IPS DF 6.9 (cell line): ENCODE measurements at regions not wholly inside any gene's neighbourhood (a gene's known extent, or its start where the extent isn't known, plus 50 kb on each side); places are given as distances from the start of the nearest gene placed in this dataset.
"Not testable (repeated sequence)": the region's sequence is repeated elsewhere in the genome, so short reads cannot be mapped to it uniquely, and the experiment has no call there.

ENCODE experiments used
- DNase-seq: peaks from one replicate; pipeline ENCODE4 v3.0.0-alpha.2; 2013; ENCODE audit warnings: low read depth, low spot score
- H3K27ac ChIP-seq: one replicate; pipeline ENCODE4 v1.5.1; 2013; ENCODE audit warnings: low read length, control low read depth
- H3K27me3 ChIP-seq: 2 replicates; pipeline ENCODE4 v1.6.1; 2013; ENCODE audit warnings: mild to moderate bottlenecking, low read length; ENCODE audit not compliant: control insufficient read depth, insufficient read depth
- H3K36me3 ChIP-seq: 2 replicates; pipeline ENCODE4 v1.6.1; 2013; ENCODE audit warnings: low read length; ENCODE audit not compliant: control insufficient read depth, insufficient read depth
- H3K4me1 ChIP-seq: 2 replicates; pipeline ENCODE4 v1.6.1; 2013; ENCODE audit warnings: low read length; ENCODE audit not compliant: control insufficient read depth, insufficient read depth
- H3K4me3 ChIP-seq: 2 replicates; pipeline ENCODE4 v1.5.1; 2013; ENCODE audit warnings: mild to moderate bottlenecking, low read length
- H3K9me3 ChIP-seq: 2 replicates; pipeline ENCODE4 v1.6.1; 2013; ENCODE audit warnings: low read length, inconsistent platforms; ENCODE audit not compliant: control insufficient read depth, insufficient read depth
- WGBS: extraction: QIAGEN DNeasy Blood & Tissue Kit; methylation state at CpG from one replicate; pipeline ENCODE4 v1.1.7; 2013; ENCODE audit warnings: mixed read lengths, missing lambda C conversion rate; ENCODE audit not compliant: insufficient read length, insufficient coverage; 5-methylcytosine and 5-hydroxymethylcytosine counted together

DNA sequence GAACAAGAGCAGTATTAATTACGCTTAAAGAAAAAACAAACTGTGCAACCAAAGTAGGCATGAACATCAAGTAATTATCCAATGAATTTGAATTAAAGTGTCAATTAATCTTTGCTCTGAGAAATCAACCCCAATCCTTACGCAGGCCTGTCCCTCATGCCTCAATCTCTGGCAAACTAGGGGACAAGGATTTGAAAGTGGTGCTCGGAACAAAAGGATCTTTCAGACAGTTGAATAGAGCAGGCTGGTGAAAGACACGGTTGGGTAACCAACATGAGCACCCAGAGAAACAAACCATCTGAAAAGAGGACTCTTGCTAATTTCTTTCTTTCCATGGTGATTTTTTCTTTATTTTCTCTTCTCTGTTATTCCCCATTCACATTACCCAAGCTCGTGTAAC, 203.5 kb upstream of the PHF14 start:
- H3K9me3 ChIP-seq: no peaks in the 10 kb centered on the region
- H3K36me3 ChIP-seq: no peaks in the 10 kb centered on the region
- H3K27me3 ChIP-seq: no peaks in the 10 kb centered on the region
- no peak for DNase-seq
- H3K4me1 ChIP-seq: no peaks in the 10 kb centered on the region
- no peak overlapping the region for H3K4me3 ChIP-seq
- no peak overlapping the region for H3K27ac ChIP-seq
- no CpG with 5 or more reads among the region's 5 CpGs for WGBS

DNA sequence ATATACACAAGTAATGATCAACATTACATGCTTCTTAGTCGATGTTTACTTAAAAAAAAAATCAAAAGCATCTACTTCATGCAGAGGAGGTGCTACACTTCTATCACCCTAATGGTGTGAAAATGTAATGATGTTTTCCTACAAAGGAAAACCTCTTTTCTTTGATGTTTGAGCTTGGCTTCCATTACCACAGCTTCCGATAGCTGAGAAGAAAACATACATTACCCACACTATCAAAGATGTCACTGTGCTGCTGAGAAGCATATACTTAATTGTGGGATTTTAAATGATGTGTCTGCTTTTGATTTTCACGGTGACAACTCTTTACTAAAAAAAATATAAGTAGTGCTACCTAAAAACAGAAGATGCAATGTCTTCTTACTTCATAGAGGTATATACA, 200.2 kb upstream of the PHF14 start:
- no peak overlapping the region for H3K27ac ChIP-seq
- no peak for DNase-seq
- no peaks in the 10 kb centered on the region for H3K4me1 ChIP-seq
- H3K27me3 ChIP-seq: no peaks in the 10 kb centered on the region
- H3K4me3 ChIP-seq: no peak overlapping the region
- WGBS: no CpG with 5 or more reads among the region's 3 CpGs
- no peaks in the 10 kb centered on the region for H3K9me3 ChIP-seq
- no peaks in the 10 kb centered on the region for H3K36me3 ChIP-seq

DNA sequence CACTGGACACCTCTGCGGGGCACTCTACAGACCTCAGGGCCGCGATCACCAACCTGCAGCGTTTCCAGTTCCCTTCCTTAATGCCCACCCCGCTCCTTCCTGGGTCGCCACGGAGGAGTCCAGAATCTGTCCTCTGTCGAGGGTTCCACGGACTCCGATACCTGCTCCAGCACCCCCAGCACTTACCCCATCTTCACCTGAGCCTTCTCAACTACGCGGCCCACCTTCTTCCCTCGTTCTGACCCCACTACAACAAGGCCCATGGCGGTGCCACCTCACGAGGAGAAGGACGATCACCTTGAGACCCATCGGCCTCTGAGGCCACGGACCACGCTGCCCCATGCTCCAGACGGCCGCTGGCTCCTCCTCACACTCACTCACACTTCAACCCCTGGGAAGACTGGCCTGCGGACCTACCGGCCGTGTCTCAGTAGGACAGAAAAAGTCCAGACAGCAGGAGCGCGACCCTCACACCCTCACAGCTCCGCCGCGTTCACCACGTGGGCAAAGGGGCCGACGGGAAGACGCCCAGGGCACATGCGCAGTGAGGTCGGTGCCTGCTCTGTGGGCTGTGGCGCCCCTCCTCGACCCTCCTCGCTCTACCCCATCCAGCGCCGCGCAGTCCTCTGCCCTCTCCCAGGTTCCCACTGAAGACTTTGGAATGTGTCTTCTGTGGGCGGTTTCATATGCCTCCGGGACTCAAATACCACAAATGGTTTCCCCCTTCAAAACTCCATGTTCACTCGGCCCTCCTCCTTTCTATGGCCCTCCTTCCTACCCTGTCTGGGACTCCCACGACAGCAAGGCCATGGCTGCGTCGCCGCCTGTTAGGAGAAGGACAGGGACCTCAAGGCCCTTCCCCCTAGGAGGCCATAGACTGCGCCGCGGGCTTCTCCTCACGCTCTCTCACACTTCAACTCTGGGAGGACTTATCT, 193.9 kb upstream of the PHF14 start:
- Histone ChIP-seq H3K27me3 (no peaks in the 10 kb centered on the region), H3K27ac (no peak overlapping the region), H3K36me3 (no peaks in the 10 kb centered on the region), H3K9me3 (no peaks in the 10 kb centered on the region), H3K4me1 (no peaks in the 10 kb centered on the region), H3K4me3 (no peak overlapping the region)
- DNase-seq: no peak
- no CpG with 5 or more reads among the region's 52 CpGs for WGBS

DNA sequence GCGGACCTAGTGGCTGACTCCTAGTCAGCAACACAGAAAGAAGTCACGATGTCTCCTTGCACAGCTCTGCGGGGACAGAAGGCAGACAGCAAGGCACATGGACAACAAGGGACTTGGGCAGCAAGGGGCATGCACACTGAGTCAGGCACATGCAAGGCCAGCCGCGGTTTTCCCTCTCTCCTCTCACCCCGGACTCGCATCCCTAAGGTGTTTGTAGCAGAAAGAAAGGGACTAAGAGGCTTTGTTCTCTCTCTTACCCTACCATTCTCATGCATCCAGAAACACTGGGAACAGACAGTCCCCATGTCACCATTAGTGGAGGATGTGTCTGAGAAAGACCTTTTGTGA, 193.3 kb upstream of the PHF14 start:
- H3K27me3 ChIP-seq: no peaks in the 10 kb centered on the region
- no CpG with 5 or more reads among the region's 7 CpGs for WGBS
- no peak for DNase-seq

DNA sequence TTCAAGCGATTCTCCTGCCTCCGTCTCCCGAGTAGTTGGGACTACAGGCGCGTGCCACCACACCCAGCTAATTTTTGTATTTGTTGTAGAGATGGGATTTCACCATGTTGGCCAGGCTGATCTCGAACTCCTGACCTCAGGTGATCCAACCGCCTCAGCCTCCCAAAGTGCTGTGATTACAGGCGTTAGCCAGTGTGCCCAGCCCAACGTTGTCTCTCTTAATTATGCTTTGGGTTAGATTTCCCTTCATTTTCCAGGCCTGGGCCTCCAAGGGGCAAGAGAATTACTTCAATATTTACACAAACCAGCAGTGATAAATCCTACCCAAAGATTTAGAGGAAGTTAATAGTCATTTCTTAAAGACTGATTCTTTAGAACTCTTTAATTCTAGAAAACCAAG, 186.7 kb upstream of the PHF14 start:
- not testable (repeated sequence) for H3K4me1 ChIP-seq, H3K27ac ChIP-seq, H3K9me3 ChIP-seq, H3K4me3 ChIP-seq, H3K36me3 ChIP-seq, DNase-seq, H3K27me3 ChIP-seq
- WGBS: no CpG with 5 or more reads among the region's 9 CpGs

More for the DNA sequence above, 193.3 kb upstream of the PHF14 start:
- no peaks in the 10 kb centered on the region for H3K4me1 ChIP-seq
- H3K27ac ChIP-seq: no peak overlapping the region
- H3K4me3 ChIP-seq: no peak overlapping the region
- no peaks in the 10 kb centered on the region for H3K36me3 ChIP-seq
- H3K9me3 ChIP-seq: no peaks in the 10 kb centered on the region

DNA sequence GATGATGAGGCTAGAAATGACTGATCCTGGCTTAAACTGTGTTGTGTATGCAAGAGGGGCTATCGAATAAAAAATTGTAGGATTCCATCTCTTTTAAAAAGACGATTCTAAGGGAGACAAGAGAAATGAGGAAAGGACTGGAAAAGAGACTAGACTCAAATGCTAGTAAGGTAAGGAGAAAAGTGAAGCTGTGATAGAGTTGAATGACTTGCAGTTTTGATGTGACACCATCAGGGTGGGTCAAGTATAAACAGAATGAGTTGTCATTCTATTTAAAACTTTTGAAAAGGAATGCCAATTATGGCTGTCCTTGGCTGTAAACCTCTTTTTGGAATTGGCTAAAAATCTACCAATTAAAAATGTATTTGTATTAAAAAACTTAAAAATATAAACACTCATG, 184.5 kb upstream of the PHF14 start:
- H3K4me1 ChIP-seq: no peaks in the 10 kb centered on the region
- no CpG with 5 or more reads among the region's 2 CpGs for WGBS
- no peaks in the 10 kb centered on the region for H3K27me3 ChIP-seq
- H3K9me3 ChIP-seq: no peaks in the 10 kb centered on the region
- no peak overlapping the region for H3K27ac ChIP-seq
- no peak overlapping the region for H3K4me3 ChIP-seq
- H3K36me3 ChIP-seq: no peaks in the 10 kb centered on the region
- DNase-seq: no peak

DNA sequence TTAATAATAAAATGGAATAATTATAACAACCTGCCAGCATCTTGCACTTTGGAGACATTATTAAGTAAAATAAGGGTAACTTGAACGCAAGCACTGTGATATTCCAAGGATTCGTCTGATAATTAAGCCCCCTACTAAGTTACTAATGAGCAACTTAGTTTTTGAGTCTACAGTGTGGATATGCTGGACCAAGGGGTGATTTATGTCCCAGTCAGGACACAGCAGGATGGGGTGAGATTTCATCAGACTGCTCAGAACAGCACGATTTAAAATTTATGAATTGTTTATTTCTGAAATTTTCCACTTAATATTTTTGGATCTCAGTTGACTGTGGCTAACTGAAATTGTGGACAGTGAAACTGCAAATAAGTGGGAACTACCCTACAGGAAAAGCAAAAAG, 182.8 kb upstream of the PHF14 start:
- no CpG with 5 or more reads among the region's 3 CpGs for WGBS
- Histone ChIP-seq H3K36me3 (no peaks in the 10 kb centered on the region), H3K4me1 (no peaks in the 10 kb centered on the region), H3K27ac (no peak overlapping the region), H3K27me3 (no peaks in the 10 kb centered on the region), H3K4me3 (no peak overlapping the region), H3K9me3 (no peaks in the 10 kb centered on the region)
- no peak for DNase-seq

DNA sequence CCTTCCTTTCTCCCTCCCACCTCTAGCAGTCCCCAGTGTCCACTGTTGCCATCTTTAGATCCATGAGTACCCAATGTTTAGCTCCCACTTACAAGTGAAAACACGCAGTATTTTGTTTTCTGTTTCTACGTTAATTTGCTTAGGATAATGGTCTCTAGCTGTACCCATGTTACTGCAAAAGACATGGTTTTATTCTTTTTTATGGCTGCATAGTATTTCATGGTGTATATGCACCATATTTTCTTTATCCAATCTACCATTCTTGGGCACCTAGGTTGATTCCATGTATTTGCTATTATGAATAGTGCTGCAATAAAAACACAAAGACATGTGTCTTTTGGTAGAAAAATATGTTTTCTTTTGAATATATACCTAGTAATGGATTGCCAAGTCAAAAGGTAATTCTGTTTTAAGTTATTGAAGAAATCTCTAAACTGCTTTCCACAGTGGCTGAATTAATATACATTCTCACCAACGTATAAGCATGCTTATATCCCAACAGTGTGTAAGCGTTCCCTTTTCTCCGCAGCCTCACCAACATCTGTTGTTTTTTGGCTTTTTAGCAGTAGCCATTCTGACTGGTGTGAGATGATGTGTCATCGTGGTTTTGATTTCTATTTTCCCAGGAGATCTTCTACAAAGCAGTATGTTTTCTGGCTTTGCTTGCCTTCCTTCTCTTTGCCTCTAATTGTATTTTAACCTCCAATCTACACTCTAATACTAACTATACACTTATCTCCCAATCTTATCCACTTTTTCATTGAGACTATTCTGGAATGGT, 179.5 kb upstream of the PHF14 start:
- Histone ChIP-seq H3K9me3 (no peaks in the 10 kb centered on the region), H3K27ac (no peak overlapping the region), H3K27me3 (no peaks in the 10 kb centered on the region), H3K36me3 (no peaks in the 10 kb centered on the region), H3K4me1 (no peaks in the 10 kb centered on the region), H3K4me3 (no peak overlapping the region)
- DNase-seq: no peak
- WGBS: no CpG with 5 or more reads among the region's 6 CpGs

DNA sequence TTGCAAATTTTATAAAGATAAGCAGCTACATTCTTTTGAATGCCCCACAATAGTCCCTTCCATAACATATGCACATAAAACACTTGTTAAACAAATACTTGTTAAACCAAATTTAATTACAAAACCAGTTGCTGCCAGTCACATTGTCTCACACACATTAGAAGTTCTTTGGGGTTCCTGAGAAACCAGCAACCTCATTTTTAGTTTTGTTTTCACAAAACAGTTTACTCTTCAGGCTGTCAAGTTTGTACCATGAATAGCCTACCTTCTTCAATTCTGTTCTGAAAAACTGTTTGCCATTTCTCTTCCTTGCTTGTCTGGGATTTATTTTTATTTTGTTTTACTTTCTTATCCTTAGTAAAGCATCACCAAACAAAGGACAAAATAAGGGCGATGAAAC, 176.5 kb upstream of the PHF14 start:
- H3K9me3 ChIP-seq: no peaks in the 10 kb centered on the region
- WGBS: no CpG with 5 or more reads among the region's 1 CpG
- H3K27ac ChIP-seq: no peak overlapping the region

DNA sequence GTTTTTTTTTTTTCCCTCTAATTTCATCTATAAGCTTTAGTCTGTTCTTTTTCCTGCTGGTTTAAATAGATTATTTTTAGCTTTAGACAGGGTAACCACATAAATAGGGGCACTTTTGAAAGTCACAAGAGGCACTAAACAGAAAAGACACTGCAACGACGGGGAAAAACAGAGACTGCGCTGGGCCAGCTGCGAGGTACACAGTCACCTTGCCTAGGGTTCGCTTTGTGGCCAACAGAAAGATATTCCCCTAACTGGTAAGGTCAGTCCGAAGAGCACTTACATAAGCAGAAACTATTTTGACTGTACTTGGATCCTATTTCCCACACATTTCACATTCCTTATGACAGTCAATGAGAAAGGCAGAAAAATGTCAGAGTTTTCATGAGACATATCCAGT, 175.6 kb upstream of the PHF14 start:
- no peaks in the 10 kb centered on the region for H3K9me3 ChIP-seq
- no peak overlapping the region for H3K27ac ChIP-seq
- no CpG with 5 or more reads among the region's 6 CpGs for WGBS
- no peak for DNase-seq
- no peaks in the 10 kb centered on the region for H3K36me3 ChIP-seq
- H3K4me3 ChIP-seq: no peak overlapping the region
- H3K4me1 ChIP-seq: no peaks in the 10 kb centered on the region
- H3K27me3 ChIP-seq: no peaks in the 10 kb centered on the region

More for the DNA sequence above, 176.5 kb upstream of the PHF14 start:
- no peak for DNase-seq
- Histone ChIP-seq H3K27me3 (no peaks in the 10 kb centered on the region), H3K4me3 (no peak overlapping the region), H3K36me3 (no peaks in the 10 kb centered on the region), H3K4me1 (no peaks in the 10 kb centered on the region)
